ENCODE measurements at regions not wholly inside any gene's neighbourhood (a gene's known extent, or its start where the extent isn't known, plus 50 kb on each side); places are given as distances from the start of the nearest gene placed in this dataset.

DNA sequence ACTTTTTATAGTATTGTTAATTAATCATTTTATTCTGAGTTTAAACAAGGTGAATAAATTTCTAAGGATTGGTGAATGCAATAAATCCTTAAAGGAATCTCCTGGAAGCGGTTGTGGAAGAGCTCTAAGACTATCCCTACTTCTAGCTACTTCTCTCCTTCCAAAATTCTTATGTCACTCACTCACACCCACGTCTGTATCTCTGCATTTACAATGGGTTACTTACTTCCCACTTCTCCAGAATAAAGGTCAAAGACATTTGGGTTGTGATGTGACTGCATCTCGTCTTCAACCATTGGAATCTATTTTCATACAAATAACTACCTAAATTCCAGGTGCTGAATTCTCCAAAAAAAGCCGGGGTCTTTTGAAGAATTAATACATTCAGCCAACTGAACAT, 234.2 kb upstream of the MDFIC2 start:
- no peak for TF ChIP-seq CTCF (IDR thresholded peaks at IDR 0.05)

DNA sequence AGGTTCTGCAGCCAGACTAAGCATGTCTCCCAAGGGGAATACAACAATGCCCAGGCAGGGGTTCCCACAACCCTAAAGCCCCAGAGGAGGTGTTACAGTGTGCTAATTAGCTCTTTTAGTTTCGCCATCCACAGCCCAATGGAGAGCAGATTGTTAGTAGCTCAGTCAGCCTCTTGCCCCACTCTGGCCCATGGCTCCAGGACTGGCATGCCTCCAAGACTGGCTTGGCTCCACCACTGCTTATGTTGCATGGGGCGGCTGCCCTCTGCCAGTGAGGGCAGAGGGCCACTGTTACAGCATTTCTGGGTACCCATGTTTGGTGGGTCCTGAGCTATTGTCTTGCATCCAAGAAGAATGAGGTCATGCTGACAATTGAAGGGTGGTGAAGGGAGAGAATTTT, 231.1 kb upstream of the MDFIC2 start:
- no peak for TF ChIP-seq CTCF (IDR thresholded peaks at IDR 0.05)

DNA sequence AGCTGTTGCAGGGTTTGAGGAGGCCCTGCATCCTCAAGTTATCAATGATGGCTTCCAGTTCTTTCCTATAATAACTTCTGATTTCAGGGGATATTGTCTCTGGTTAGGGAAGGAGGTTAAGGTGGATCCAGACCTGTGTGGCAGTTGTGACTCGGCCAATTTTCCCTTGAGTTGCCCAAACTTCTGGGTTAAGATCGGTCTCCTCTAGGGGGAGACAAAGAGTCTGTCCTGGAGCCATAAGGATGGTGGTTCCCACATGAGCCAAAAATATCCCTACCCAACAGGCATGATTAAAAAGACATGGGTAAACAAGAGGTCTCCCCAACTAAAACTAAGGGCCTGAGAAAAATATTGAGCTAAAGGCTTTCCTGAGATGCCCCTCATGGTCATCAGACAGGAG, 227.5 kb upstream of the MDFIC2 start:
- TF ChIP-seq CTCF (IDR thresholded peaks at IDR 0.05) = peak; percentile 32; the same call in 1 of the 2 replicates

GRCh38 chr3:70532806-70533205, 220.4 kb upstream of the MDFIC2 start:
- no peak for TF ChIP-seq CTCF (IDR thresholded peaks at IDR 0.05)

- no peak for TF ChIP-seq CTCF (IDR thresholded peaks at IDR 0.05)
These were observed 219.5 kb upstream of the MDFIC2 start for GRCh38 chr3:70531838-70532489.

DNA sequence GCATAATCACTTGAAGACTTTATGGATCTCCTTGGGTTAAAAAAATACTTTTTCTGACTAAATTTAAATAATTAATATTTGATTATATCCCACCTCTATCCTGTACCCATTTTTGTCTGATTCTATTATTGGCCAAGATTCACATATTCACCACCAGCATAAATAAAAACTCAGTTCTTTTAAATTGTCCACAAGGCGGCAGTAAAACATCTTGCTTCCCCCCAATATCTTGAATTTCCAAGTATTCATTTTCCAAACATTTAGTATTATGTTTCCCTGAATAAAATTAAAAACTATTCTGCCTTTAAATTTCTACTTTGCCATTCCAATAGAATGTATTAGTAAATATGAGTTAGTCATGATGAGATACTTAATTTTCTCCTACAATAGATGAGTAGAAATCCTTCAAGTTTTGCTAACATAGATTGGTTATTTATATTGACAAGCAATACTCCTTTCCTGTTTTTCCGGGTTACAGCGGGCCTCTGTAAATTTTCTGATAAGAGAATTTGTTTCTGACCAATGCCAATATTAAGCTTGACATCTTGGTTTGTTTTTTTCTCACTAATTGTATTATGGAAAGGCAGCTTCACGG, 218.7 kb upstream of the MDFIC2 start:
- TF ChIP-seq CTCF (IDR thresholded peaks at IDR 0.05) = peak; percentile 76

- no peak for TF ChIP-seq CTCF (IDR thresholded peaks at IDR 0.05)
These were observed 218.2 kb upstream of the MDFIC2 start for GRCh38 chr3:70530626-70531025.
